ENCODE measurements at regions not wholly inside any gene's neighbourhood (a gene's known extent, or its start where the extent isn't known, plus 50 kb on each side); places are given as distances from the start of the nearest gene placed in this dataset.

DNA sequence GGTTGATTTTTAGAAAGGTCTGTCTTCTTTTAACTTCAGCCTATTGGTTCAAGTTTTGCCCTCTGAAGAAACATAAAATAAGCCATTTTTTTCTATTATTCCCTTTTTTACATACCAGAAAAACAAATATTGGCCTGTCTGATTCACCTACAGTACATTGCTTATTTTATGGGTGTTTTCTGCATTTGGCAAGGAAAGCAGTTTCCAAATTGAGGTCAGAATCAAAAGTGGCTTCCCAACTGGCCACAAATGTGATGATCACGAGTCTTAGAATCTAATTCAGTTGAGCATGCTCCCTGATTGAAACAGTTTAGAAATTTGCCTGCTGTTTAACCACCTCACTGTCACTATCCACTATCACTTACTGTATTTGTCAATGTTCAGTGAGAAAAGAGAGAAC lies 106.9 kb upstream of the CHMP2B start:
- DNase-seq (ENCODE audit: low spot score): no peak
- no peaks in the 10 kb centered on the region for H3K27me3 Mint-ChIP-seq (ENCODE audit: low read depth)
- no peak overlapping the region for H3K27ac Mint-ChIP-seq
- no peak for ATAC-seq
- TF ChIP-seq, protein P1, sequence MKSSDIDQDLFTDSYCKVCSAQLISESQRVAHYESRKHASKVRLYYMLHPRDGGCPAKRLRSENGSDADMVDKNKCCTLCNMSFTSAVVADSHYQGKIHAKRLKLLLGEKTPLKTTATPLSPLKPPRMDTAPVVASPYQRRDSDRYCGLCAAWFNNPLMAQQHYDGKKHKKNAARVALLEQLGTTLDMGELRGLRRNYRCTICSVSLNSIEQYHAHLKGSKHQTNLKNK (CRISPR knock-in tag; IDR thresholded peaks at IDR 0.05): no peak
- TF ChIP-seq RORB (CRISPR knock-in tag; IDR thresholded peaks at IDR 0.05) (no peak), NR3C1 (CRISPR knock-in tag; conservative IDR thresholded peaks at IDR 0.05; ENCODE audit: low read depth) (no peak), SOX15 (CRISPR knock-in tag; IDR thresholded peaks at IDR 0.05) (no peak), ZNF219 (CRISPR knock-in tag; IDR thresholded peaks at IDR 0.05; ENCODE audit: borderline replicate concordance) (no peak), MYBL2 (CRISPR knock-in tag; IDR thresholded peaks at IDR 0.05) (no peak), FOXP1 (CRISPR knock-in tag; IDR thresholded peaks at IDR 0.05; ENCODE audit: borderline replicate concordance) (no peak), SMAD3 (CRISPR knock-in tag; IDR thresholded peaks at IDR 0.05; ENCODE audit: borderline replicate concordance) (no peak), FOXK1 (CRISPR knock-in tag; IDR thresholded peaks at IDR 0.05) (no peak), EMX1 (CRISPR knock-in tag; IDR thresholded peaks at IDR 0.05) (no peak), SP1 (CRISPR knock-in tag; conservative IDR thresholded peaks at IDR 0.05) (no peak), ZBTB21 (CRISPR knock-in tag; IDR thresholded peaks at IDR 0.05; ENCODE audit: borderline replicate concordance) (no peak), NFATC4 (CRISPR knock-in tag; IDR thresholded peaks at IDR 0.05) (no peak)
- TF ChIP-seq, protein P2, sequence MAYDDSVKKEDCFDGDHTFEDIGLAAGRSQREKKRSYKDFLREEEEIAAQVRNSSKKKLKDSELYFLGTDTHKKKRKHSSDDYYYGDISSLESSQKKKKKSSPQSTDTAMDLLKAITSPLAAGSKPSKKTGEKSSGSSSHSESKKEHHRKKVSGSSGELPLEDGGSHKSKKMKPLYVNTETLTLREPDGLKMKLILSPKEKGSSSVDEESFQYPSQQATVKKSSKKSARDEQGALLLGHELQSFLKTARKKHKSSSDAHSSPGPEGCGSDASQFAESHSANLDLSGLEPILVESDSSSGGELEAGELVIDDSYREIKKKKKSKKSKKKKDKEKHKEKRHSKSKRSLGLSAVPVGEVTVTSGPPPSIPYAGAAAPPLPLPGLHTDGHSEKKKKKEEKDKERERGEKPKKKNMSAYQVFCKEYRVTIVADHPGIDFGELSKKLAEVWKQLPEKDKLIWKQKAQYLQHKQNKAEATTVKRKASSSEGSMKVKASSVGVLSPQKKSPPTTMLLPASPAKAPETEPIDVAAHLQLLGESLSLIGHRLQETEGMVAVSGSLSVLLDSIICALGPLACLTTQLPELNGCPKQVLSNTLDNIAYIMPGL (CRISPR knock-in tag; IDR thresholded peaks at IDR 0.05): no peak
- TF ChIP-seq, protein P3, sequence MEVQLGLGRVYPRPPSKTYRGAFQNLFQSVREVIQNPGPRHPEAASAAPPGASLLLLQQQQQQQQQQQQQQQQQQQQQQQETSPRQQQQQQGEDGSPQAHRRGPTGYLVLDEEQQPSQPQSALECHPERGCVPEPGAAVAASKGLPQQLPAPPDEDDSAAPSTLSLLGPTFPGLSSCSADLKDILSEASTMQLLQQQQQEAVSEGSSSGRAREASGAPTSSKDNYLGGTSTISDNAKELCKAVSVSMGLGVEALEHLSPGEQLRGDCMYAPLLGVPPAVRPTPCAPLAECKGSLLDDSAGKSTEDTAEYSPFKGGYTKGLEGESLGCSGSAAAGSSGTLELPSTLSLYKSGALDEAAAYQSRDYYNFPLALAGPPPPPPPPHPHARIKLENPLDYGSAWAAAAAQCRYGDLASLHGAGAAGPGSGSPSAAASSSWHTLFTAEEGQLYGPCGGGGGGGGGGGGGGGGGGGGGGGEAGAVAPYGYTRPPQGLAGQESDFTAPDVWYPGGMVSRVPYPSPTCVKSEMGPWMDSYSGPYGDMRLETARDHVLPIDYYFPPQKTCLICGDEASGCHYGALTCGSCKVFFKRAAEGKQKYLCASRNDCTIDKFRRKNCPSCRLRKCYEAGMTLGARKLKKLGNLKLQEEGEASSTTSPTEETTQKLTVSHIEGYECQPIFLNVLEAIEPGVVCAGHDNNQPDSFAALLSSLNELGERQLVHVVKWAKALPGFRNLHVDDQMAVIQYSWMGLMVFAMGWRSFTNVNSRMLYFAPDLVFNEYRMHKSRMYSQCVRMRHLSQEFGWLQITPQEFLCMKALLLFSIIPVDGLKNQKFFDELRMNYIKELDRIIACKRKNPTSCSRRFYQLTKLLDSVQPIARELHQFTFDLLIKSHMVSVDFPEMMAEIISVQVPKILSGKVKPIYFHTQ (CRISPR knock-in tag; IDR thresholded peaks at IDR 0.05): no peak
- TF ChIP-seq, protein P4, sequence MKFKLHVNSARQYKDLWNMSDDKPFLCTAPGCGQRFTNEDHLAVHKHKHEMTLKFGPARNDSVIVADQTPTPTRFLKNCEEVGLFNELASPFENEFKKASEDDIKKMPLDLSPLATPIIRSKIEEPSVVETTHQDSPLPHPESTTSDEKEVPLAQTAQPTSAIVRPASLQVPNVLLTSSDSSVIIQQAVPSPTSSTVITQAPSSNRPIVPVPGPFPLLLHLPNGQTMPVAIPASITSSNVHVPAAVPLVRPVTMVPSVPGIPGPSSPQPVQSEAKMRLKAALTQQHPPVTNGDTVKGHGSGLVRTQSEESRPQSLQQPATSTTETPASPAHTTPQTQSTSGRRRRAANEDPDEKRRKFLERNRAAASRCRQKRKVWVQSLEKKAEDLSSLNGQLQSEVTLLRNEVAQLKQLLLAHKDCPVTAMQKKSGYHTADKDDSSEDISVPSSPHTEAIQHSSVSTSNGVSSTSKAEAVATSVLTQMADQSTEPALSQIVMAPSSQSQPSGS (CRISPR knock-in tag; IDR thresholded peaks at IDR 0.05; ENCODE audit: borderline replicate concordance, low read depth): no peak
- TF ChIP-seq, protein P5, sequence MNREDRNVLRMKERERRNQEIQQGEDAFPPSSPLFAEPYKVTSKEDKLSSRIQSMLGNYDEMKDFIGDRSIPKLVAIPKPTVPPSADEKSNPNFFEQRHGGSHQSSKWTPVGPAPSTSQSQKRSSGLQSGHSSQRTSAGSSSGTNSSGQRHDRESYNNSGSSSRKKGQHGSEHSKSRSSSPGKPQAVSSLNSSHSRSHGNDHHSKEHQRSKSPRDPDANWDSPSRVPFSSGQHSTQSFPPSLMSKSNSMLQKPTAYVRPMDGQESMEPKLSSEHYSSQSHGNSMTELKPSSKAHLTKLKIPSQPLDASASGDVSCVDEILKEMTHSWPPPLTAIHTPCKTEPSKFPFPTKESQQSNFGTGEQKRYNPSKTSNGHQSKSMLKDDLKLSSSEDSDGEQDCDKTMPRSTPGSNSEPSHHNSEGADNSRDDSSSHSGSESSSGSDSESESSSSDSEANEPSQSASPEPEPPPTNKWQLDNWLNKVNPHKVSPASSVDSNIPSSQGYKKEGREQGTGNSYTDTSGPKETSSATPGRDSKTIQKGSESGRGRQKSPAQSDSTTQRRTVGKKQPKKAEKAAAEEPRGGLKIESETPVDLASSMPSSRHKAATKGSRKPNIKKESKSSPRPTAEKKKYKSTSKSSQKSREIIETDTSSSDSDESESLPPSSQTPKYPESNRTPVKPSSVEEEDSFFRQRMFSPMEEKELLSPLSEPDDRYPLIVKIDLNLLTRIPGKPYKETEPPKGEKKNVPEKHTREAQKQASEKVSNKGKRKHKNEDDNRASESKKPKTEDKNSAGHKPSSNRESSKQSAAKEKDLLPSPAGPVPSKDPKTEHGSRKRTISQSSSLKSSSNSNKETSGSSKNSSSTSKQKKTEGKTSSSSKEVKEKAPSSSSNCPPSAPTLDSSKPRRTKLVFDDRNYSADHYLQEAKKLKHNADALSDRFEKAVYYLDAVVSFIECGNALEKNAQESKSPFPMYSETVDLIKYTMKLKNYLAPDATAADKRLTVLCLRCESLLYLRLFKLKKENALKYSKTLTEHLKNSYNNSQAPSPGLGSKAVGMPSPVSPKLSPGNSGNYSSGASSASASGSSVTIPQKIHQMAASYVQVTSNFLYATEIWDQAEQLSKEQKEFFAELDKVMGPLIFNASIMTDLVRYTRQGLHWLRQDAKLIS (CRISPR knock-in tag; IDR thresholded peaks at IDR 0.05; ENCODE audit: borderline replicate concordance): no peak
- no peak overlapping the region for H3K4me3 Mint-ChIP-seq
- H3K4me1 Mint-ChIP-seq: peaks cover 13% of the 10 kb centered on the region
- H3K9me3 Mint-ChIP-seq: no peaks in the 10 kb centered on the region
- POLR2A ChIA-PET: no interaction called here
- CTCF ChIA-PET: interaction anchor here (0.9 kb wide), 1 partner anchor 113 kb away, joined by 3 read pairs; no protein-coding TSS in a partner anchor
- no peaks in the 10 kb centered on the region for H3K36me3 Mint-ChIP-seq
